ENCODE measurements at regions not wholly inside any gene's neighbourhood (a gene's known extent, or its start where the extent isn't known, plus 50 kb on each side); places are given as distances from the start of the nearest gene placed in this dataset.

GRCh38 chr2:9077691-9078090 is 74.2 kb upstream of the MBOAT2 start:
- DNase-seq = no peak

- no peak for DNase-seq
Measured at GRCh38 chr2:9076755-9077154, 73.3 kb upstream of the MBOAT2 start.

DNA sequence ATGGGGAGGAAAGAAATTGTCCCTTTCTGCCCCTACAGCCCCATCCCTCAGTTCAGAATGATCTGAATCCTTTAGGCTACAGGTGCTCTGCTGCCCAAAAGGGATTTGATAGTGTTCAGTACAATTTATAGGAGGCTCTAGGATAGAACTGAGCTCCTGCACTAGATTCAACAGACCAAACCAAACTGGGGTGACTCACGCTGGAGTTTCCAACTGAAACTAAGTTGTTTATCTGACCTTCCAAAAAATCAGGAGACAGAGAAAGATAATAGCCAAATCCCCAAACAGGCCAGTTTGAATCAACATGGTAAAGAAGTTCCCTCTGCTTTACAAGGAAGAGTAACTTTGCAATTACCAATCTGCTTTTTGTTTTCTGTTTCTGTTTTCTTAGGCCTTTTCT is 72.7 kb upstream of the MBOAT2 start:
- DNase-seq = no peak

DNA sequence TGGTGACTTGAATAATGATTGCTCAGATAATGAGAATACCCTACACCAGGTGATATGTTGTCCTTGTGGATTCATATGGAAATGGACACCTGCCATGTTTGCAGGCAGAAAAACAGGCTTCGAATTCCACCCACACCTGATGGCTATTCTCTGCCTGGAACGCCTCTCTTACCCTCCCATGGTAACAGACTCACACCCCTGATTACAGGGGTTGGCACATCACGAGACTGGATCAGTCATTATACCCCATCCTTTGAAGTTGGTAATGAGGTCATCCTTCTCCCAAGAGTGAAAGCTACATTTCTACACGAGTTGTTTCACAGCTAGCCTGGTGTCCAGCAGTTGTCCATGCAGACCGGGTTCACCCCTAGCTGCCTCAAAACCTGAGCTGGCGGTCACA is 71.4 kb upstream of the MBOAT2 start:
- no peak for DNase-seq

- no peak for DNase-seq
Measured at GRCh38 chr2:9071584-9072124, 68.2 kb upstream of the MBOAT2 start.

- no peak for DNase-seq
Measured at GRCh38 chr2:9071032-9071431, 67.5 kb upstream of the MBOAT2 start.

GRCh38 chr2:9069543-9069942 is 66.1 kb upstream of the MBOAT2 start:
- DNase-seq = no peak

- no peak for DNase-seq
Measured at GRCh38 chr2:9065901-9066300, 62.4 kb upstream of the MBOAT2 start.

GRCh38 chr2:9063023-9063606 is 59.6 kb upstream of the MBOAT2 start:
- no peak for DNase-seq

- no peak for DNase-seq
Measured at GRCh38 chr2:9060819-9061218, 57.3 kb upstream of the MBOAT2 start.

DNA sequence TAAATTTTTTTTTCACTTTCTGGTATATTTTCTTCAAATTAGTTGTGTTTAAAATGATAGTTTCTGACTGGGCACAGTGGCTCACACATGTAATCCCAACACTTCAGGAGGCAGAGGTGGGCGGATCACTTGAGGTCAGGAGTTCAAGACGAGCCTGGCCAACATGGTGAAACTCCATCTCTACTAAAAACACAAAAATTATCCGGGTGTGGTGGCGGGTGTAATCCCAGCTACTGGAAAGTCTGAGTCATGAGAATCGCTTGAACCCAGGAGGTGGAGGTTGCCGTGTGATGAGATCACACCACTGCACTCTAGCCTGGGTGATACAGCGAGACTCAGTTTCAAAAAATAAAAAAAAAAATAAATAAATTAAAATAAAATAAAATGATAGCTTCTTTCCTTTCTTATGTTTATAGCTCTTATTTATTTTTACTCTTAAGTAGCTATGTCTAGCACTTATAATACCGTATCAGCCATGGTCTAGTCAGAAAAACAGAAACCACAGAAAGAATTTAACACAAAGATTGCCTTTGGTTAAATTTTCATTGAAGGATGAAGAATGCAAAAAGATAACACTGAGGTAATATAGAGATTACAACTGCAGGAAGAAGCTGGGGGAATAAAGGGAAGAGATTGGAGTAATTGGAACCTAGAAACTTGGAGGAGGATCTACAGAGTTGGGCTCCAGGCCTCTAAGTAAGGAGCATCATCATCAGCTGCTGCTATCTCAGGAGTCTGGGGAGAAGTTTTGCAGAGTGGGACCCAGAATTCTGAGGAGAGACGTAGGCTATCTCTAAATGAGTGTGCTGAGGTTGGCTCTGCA is 54.7 kb upstream of the MBOAT2 start:
- no peak for DNase-seq

- DNase-seq = no peak
Measured at GRCh38 chr2:9055471-9055870, 52.0 kb upstream of the MBOAT2 start.

- DNase-seq = no peak
Measured at GRCh38 chr2:9053534-9053931, 50.0 kb upstream of the MBOAT2 start.
